ENCODE measurements at regions not wholly inside any gene's neighbourhood (a gene's known extent, or its start where the extent isn't known, plus 50 kb on each side); places are given as distances from the start of the nearest gene placed in this dataset.

- Mint-ChIP-seq H3K27ac (no peak overlapping the region), H3K4me1 (no peaks in the 10 kb centered on the region), H3K4me3 (no peak overlapping the region), H3K27me3 (peaks cover 2% of the 10 kb centered on the region), H3K9me3 (no peaks in the 10 kb centered on the region), H3K36me3 (ENCODE audit: low read depth) (no peaks in the 10 kb centered on the region)
- POLR2A ChIA-PET: no interaction called here
- CTCF ChIA-PET: no interaction called here
- no peak for DNase-seq
Measured at GRCh38 chr2:200137691-200138090, 168.8 kb upstream of the SPATS2L start.

DNA sequence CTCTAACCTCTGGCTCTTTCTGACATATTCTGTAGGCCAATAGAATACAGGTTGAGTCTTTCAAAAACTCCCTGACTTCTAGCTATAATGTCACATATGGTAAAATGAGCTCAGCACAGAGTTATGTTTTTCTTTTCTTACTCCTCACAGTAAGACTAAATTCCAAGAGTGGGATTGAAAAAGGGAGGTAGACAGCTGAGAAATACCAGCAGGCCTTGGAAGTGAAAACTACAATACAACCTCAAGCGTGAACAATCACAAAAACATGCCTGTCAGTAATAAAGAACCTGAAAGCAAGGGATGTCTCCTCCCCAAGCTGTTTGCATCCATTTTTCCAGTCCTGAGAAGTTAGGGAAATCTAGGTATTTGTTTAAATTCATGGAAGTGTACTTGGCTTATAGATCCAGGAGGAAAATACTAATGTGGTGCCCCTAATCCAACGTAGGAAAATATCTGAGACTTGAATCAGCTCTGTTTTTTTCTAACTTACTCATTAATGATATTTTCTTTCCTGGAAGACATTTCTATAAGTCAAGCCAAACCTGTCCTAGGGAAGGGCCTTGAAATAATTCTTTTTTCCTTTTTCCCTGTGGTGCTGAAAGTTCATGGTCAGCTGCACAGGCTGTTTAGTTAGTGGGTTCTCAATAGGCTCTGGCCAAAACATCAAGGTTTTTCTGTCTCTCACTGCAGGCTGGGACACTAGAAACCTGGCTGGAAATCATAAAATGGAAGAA is 167.9 kb upstream of the SPATS2L start:
- Mint-ChIP-seq H3K4me1 (no peaks in the 10 kb centered on the region), H3K9me3 (no peaks in the 10 kb centered on the region), H3K27ac (no peak overlapping the region), H3K4me3 (no peak overlapping the region), H3K36me3 (ENCODE audit: low read depth) (no peaks in the 10 kb centered on the region), H3K27me3 (peaks cover 2% of the 10 kb centered on the region)
- ChIA-PET POLR2A (no interaction called here), CTCF (no interaction called here)
- DNase-seq: no peak

DNA sequence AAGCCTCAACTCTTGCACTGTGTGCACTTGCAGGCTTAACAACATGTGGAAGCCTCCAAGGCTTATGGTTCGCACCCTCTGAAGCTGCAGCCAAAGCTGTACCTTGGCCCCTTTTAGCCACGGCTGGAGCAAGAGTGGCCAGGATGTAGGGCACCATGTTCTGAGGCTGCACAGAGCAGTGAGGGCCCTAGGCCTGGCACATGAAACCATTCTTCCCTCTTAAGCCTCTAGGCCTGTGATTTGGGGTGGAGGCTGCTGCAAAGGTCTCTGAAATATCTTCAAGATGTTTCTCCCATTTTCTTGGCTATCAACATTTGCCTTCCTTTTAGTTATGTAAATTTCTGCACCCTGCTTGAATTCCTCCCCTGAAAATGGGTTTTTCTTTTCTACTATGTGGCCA is 161.9 kb upstream of the SPATS2L start:
- Mint-ChIP-seq H3K36me3 (ENCODE audit: low read depth) (no peaks in the 10 kb centered on the region), H3K27ac (no peak overlapping the region), H3K9me3 (peaks cover 6% of the 10 kb centered on the region), H3K27me3 (peaks cover 9% of the 10 kb centered on the region), H3K4me3 (no peak overlapping the region), H3K4me1 (no peaks in the 10 kb centered on the region)
- POLR2A ChIA-PET: no interaction called here
- CTCF ChIA-PET: interaction anchor here (0.6 kb wide), 1 partner anchor 130 kb away, joined by 4 read pairs; no protein-coding TSS in a partner anchor
- no peak for DNase-seq

DNA sequence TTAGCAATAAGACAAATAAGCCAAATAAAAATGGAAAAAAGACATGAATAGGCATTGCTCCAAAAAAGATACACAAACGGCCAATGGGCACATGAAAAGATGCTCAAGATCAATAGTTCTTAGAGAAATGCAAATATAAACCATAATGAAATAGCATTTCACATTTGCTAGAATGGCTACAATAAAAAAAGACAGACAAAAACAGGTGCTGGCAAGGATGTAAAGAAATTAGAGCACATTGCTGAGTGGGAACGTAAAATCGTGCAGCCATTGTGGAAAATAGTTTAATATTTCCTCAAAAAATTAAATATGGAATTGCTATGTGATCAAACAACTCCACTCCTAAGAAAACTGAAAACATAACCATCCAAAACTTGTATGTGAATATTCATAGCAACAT is 160.0 kb upstream of the SPATS2L start:
- DNase-seq: no peak
- Mint-ChIP-seq H3K4me3 (no peak overlapping the region), H3K4me1 (no peaks in the 10 kb centered on the region), H3K36me3 (ENCODE audit: low read depth) (no peaks in the 10 kb centered on the region), H3K27me3 (peaks cover 12% of the 10 kb centered on the region), H3K9me3 (peaks cover 10% of the 10 kb centered on the region), H3K27ac (no peak overlapping the region)
- ChIA-PET POLR2A (no interaction called here), CTCF (interaction anchor here (1.1 kb wide), 1 partner anchor 22 kb away, joined by 3 read pairs; no protein-coding TSS in a partner anchor)

- ChIA-PET POLR2A (no interaction called here), CTCF (no interaction called here)
- no peak for DNase-seq
- Mint-ChIP-seq H3K4me1 (no peaks in the 10 kb centered on the region), H3K27ac (no peak overlapping the region), H3K4me3 (no peak overlapping the region), H3K27me3 (peaks cover 12% of the 10 kb centered on the region), H3K36me3 (ENCODE audit: low read depth) (no peaks in the 10 kb centered on the region), H3K9me3 (peaks cover 10% of the 10 kb centered on the region)
Measured at GRCh38 chr2:200147371-200147770, 159.1 kb upstream of the SPATS2L start.

- H3K36me3 Mint-ChIP-seq (ENCODE audit: low read depth): no peaks in the 10 kb centered on the region
- no peaks in the 10 kb centered on the region for H3K4me1 Mint-ChIP-seq
- H3K9me3 Mint-ChIP-seq: peaks cover 10% of the 10 kb centered on the region
- H3K27me3 Mint-ChIP-seq: peaks cover 12% of the 10 kb centered on the region
- POLR2A ChIA-PET: no interaction called here
- no peak overlapping the region for H3K4me3 Mint-ChIP-seq
- no peak for DNase-seq
- H3K27ac Mint-ChIP-seq: no peak overlapping the region
- CTCF ChIA-PET: no interaction called here
Measured at GRCh38 chr2:200148366-200148765, 158.1 kb upstream of the SPATS2L start.

DNA sequence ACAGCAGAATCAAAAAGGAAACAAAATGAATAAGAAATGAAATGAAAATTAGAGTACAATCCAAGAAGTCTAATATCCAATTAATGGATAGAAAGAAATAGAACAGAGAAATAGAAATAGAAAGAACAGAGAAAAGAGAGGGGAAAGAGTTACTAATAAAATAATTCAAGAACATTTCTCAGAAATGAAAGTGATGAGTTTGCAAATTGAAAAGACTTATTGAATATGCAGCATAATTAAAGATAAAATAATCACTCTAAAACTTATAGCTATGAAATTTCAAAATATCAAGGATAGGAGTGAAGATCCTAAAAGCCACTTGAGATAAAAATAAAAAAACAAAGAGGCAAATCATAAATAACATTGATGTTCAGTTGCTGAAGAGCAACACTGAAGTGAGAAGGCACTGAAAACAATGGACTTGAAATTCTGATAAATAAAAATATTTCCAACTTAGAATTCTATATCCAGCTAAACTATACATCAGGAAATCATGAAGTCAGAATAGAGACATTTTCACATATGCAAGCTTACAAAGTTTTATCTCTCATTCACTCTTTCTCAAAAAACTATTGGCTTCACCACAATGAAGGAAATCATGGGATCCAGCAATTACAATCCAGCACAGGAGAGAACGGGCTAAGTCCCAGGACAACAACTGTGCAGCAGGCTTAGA is 155.9 kb upstream of the SPATS2L start:
- H3K4me3 Mint-ChIP-seq: no peak overlapping the region
- POLR2A ChIA-PET: no interaction called here
- H3K4me1 Mint-ChIP-seq: no peaks in the 10 kb centered on the region
- H3K9me3 Mint-ChIP-seq: peaks cover 5% of the 10 kb centered on the region
- H3K36me3 Mint-ChIP-seq (ENCODE audit: low read depth): no peaks in the 10 kb centered on the region
- H3K27ac Mint-ChIP-seq: no peak overlapping the region
- CTCF ChIA-PET: no interaction called here
- peaks cover 12% of the 10 kb centered on the region for H3K27me3 Mint-ChIP-seq
- DNase-seq: no peak

- ChIA-PET CTCF (interaction anchor here (1.1 kb wide), 1 partner anchor 10 kb away, joined by 3 read pairs; no protein-coding TSS in a partner anchor), POLR2A (no interaction called here)
- no peaks in the 10 kb centered on the region for H3K36me3 Mint-ChIP-seq (ENCODE audit: low read depth)
Measured at GRCh38 chr2:200155652-200156051, 150.8 kb upstream of the SPATS2L start.

GRCh38 chr2:200156166-200156835 is 150.2 kb upstream of the SPATS2L start:
- H3K27me3 Mint-ChIP-seq: no peaks in the 10 kb centered on the region

More at GRCh38 chr2:200155652-200156051, 150.8 kb upstream of the SPATS2L start:
- Mint-ChIP-seq H3K9me3 (peaks cover 2% of the 10 kb centered on the region), H3K27me3 (peaks cover 3% of the 10 kb centered on the region), H3K4me3 (no peak overlapping the region), H3K27ac (no peak overlapping the region), H3K4me1 (peaks cover 3% of the 10 kb centered on the region)
- no peak for DNase-seq

GRCh38 chr2:200158647-200159356 is 147.7 kb upstream of the SPATS2L start:
- Mint-ChIP-seq H3K4me3 (no peak overlapping the region), H3K9me3 (no peaks in the 10 kb centered on the region), H3K36me3 (ENCODE audit: low read depth) (no peaks in the 10 kb centered on the region), H3K27ac (no peak overlapping the region), H3K4me1 (peaks cover 3% of the 10 kb centered on the region), H3K27me3 (no peaks in the 10 kb centered on the region)
- no peak for DNase-seq
- POLR2A ChIA-PET: no interaction called here
- CTCF ChIA-PET: no interaction called here

More at GRCh38 chr2:200156166-200156835, 150.2 kb upstream of the SPATS2L start:
- Mint-ChIP-seq H3K9me3 (no peaks in the 10 kb centered on the region), H3K27ac (no peak overlapping the region), H3K4me3 (no peak overlapping the region), H3K4me1 (peaks cover 3% of the 10 kb centered on the region), H3K36me3 (ENCODE audit: low read depth) (no peaks in the 10 kb centered on the region)
- ChIA-PET CTCF (no interaction called here), POLR2A (no interaction called here)
- DNase-seq: no peak

DNA sequence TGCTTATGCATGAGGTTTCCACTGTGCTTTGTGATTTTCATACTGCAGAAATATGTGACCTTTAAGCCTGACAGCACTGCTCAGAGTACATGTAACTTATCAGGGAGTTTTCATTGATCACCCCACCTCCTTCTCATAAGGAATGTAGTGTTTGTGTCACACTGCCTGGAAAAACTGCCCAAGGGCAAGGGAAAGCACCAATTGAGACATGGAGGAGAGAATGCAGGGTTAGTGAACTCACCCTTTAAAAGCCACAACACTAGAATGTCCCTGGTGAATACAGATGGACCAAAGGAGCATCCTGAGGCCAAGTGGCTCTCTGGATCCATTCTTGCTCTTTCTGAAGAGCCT is 147.2 kb upstream of the SPATS2L start:
- Mint-ChIP-seq H3K27me3 (no peaks in the 10 kb centered on the region), H3K4me1 (peaks cover 3% of the 10 kb centered on the region), H3K36me3 (ENCODE audit: low read depth) (no peaks in the 10 kb centered on the region), H3K9me3 (no peaks in the 10 kb centered on the region), H3K4me3 (no peak overlapping the region), H3K27ac (no peak overlapping the region)
- ChIA-PET POLR2A (no interaction called here), CTCF (no interaction called here)
- DNase-seq: no peak

DNA sequence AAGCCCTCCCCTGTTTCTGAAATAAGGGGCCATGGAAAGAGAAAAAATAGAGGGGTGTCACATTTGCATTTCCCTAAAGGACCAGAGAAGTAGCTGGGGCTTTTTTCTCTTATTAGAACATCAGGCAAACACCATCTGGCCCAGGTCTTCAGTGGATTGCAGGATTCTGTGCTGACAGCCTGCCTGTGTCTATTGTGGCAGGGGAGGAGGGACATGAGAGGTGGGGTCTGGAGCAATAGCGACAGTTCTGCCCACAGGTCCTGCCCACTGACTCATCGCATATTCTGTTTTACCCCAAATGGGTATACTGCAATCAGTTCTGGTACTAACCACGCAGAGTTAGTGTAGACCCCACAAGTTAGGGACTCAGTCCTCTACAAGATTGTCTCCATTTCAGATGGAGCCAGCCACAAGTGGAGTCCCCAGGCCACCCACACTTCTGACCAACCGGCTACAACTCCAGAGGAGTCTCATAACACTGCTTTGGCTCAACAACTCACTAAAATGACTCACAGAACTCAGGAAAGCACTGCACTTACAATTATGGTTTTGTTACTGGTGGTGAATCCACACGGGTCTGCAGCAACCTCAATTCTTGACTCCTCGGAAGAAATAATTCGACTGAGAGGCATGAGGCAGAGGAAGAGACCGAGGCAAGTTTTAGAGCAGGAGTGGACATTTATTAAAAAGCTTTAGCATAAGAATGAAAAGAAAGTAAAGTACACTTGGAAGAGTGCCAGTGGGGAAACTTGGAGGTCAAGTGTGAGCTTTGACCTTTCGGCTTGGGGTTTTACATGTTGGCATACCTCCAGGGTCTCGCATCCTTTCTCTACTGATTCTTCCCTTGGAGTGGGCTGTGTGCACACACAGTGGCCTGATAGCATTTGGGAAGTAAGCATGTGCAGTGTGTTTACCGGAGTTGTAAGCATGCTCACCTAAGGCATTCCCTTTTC is 146.4 kb upstream of the SPATS2L start:
- ChIA-PET POLR2A (no interaction called here), CTCF (no interaction called here)
- Mint-ChIP-seq H3K36me3 (ENCODE audit: low read depth) (no peaks in the 10 kb centered on the region), H3K4me3 (no peak overlapping the region), H3K9me3 (no peaks in the 10 kb centered on the region), H3K4me1 (peaks cover 3% of the 10 kb centered on the region), H3K27me3 (peaks cover under 1% of the 10 kb centered on the region), H3K27ac (no peak overlapping the region)
- no peak for DNase-seq

Measured in activated CD4-positive, alpha-beta T cell treated with anti-CD3 and anti-CD28 coated beads, Interleukin-2, amount 10 ng/mL, durations not matched to agents 7 days and 5 days (primary cell).